HepG2 (cell line): ENCODE measurements at regions not wholly inside any gene's neighbourhood (a gene's known extent, or its start where the extent isn't known, plus 50 kb on each side); places are given as distances from the start of the nearest gene placed in this dataset.

Source experiments
- ATAC-seq: fragments of 200-7000 bp; cut with Tn5 transposase; 3 replicates; pipeline ENCODE4 v1.9.1; 2020; ENCODE audit warnings: mild to moderate bottlenecking, moderate library complexity
- BruUV-seq: library from RNA; stranded (reverse); fragments of 400-500 nt; replicated peaks from 2 replicates; lab custom pipeline; 2021; lab: Mats Ljungman, UMichigan
- CTCF ChIA-PET: fragments of 300-600 bp; formaldehyde crosslinking; extraction: SDS; loops from one replicate; lab custom pipeline; 2021; ENCODE audit warnings: low total read pairs, inconsistent platforms, low intra/inter-chr PET ratio; lab: Yijun Ruan, JAX
- POLR2A ChIA-PET: fragments of 350-600 bp; sonication (Branson Sonifier 250); formaldehyde crosslinking; loops from one replicate; lab custom pipeline; 2020; ENCODE audit warnings: antibody characterized with exemption, inconsistent platforms; lab: Yijun Ruan, JAX
- DNase-seq: peaks from one replicate; pipeline ENCODE4 v3.0.0-alpha.2; 2015; ENCODE audit warnings: low spot score
- FAIRE-seq: peaks from 3 replicates; lab custom pipeline; 2011; peaks lifted over from hg19 to GRCh38; lab: Jason Lieb, UNC
- H2AFZ ChIP-seq: one replicate; pipeline ENCODE4 v1.6.1; 2011; ENCODE audit warnings: low read length, inconsistent platforms
- H3K27ac ChIP-seq: fragments of 300-600 bp; 3 replicates; pipeline ENCODE4 v1.8.0; 2011; ENCODE audit warnings: mixed run types, mild to moderate bottlenecking, mixed read lengths, low read length, inconsistent platforms; ENCODE audit not compliant: insufficient read depth; ENCODE audit errors: extremely low read length
- H3K27me3 ChIP-seq, 2 experiments: fragments of 200-600 bp in 1 of 2; 2 replicates in 1 of 2; 3 replicates in 1 of 2; pipeline versions ENCODE4 v1.6.0 to v1.8.0; 2011; ENCODE audit warnings: low read length in 2 of 2, mild to moderate bottlenecking in 2 of 2, moderate library complexity in 2 of 2, inconsistent platforms in 1 of 2; ENCODE audit not compliant: insufficient read depth in 2 of 2, control insufficient read depth in 1 of 2
- H3K36me3 ChIP-seq, 2 experiments: fragments of 200-600 bp in 1 of 2; replicated peaks in 1 of 2; 2 replicates in 1 of 2; 3 replicates in 1 of 2; pipeline versions ENCODE4 v1.5.1 to v1.8.0; 2011; ENCODE audit warnings: low read length in 2 of 2, inconsistent platforms in 1 of 2; ENCODE audit not compliant: insufficient read depth in 2 of 2, control insufficient read depth in 1 of 2
- H3K4me1 ChIP-seq: 2 replicates; pipeline ENCODE4 v1.5.1; 2012; ENCODE audit warnings: low read length, inconsistent platforms; ENCODE audit not compliant: insufficient read depth
- H3K4me2 ChIP-seq: 2 replicates; pipeline ENCODE4 v1.6.0; 2011; ENCODE audit warnings: low read depth, low read length, inconsistent platforms
- H3K4me3 ChIP-seq, 3 experiments: fragments of 200-600 bp in 1 of 3; sonication (generic), shearing (Covaris generic) in 1 of 3; replicated peaks in 1 of 3; 2 replicates each; pipeline ENCODE4 v1.5.1; 2011 to 2016; ENCODE audit warnings: low read length in 3 of 3, inconsistent platforms in 2 of 3, low read depth in 2 of 3, mild to moderate bottlenecking in 2 of 3, control low read depth in 1 of 3, mixed read lengths in 1 of 3; ENCODE audit not compliant: insufficient read depth in 1 of 3
- H3K79me2 ChIP-seq: one replicate; pipeline ENCODE4 v1.6.1; 2011; ENCODE audit warnings: low read length, inconsistent platforms; ENCODE audit not compliant: insufficient read depth
- H3K9ac ChIP-seq: 2 replicates; pipeline ENCODE4 v1.6.0; 2011; ENCODE audit warnings: mild to moderate bottlenecking, low read depth, low read length, inconsistent platforms; ENCODE audit not compliant: insufficient read depth
- H3K9me3 ChIP-seq: 2 replicates; pipeline ENCODE4 v1.5.1; 2012; ENCODE audit warnings: mild to moderate bottlenecking, low read length
- H4K20me1 ChIP-seq: 2 replicates; pipeline ENCODE4 v1.6.0; 2011; ENCODE audit warnings: inconsistent platforms, mild to moderate bottlenecking, low read length, moderate library complexity; ENCODE audit not compliant: insufficient read depth
- E2F5 ChIP-seq: sonication (generic); formaldehyde crosslinking; conservative IDR thresholded peaks from 2 replicates; pipeline ENCODE4 v1.4.0; 2020; ENCODE audit warnings: missing genetic modification reagents
- KAT7 ChIP-seq: IDR thresholded peaks from 2 replicates; pipeline ENCODE4 v1.6.1; 2018; ENCODE audit warnings: borderline replicate concordance, missing compliant biosample characterization
- MZF1 ChIP-seq: sonication (generic); formaldehyde crosslinking; IDR thresholded peaks from 2 replicates; pipeline ENCODE4 v1.8.1; 2023; ENCODE audit warnings: mild to moderate bottlenecking, missing genetic modification reagents, borderline replicate concordance
- PAWR ChIP-seq: sonication (generic); formaldehyde crosslinking; IDR thresholded peaks from 2 replicates; pipeline ENCODE4 v1.4.0; 2020; ENCODE audit warnings: missing genetic modification reagents, mild to moderate bottlenecking, borderline replicate concordance
- RARA ChIP-seq: IDR thresholded peaks from 2 replicates; pipeline ENCODE4 v1.6.1; 2016; ENCODE audit warnings: missing genetic modification reagents, missing compliant biosample characterization
- RNF219 ChIP-seq: sonication (generic); formaldehyde crosslinking; IDR thresholded peaks from 2 replicates; pipeline ENCODE4 v1.5.0; 2020; ENCODE audit warnings: mild to moderate bottlenecking, missing genetic modification reagents
- SP1 ChIP-seq, 2 experiments: fragments of 450-650 bp in 1 of 2; sonication (generic) in 1 of 2; formaldehyde crosslinking in 1 of 2; IDR thresholded peaks; 2 replicates each; pipeline versions ENCODE4 v1.4.0 to v1.6.1; 2016 to 2020; ENCODE audit warnings: missing genetic modification reagents in 1 of 2
- ZNF17 ChIP-seq: sonication (generic); formaldehyde crosslinking; IDR thresholded peaks from 2 replicates; pipeline ENCODE4 v1.5.0; 2020; ENCODE audit warnings: mild to moderate bottlenecking, missing genetic modification reagents
- ZNF597 ChIP-seq: sonication (generic); formaldehyde crosslinking; IDR thresholded peaks from 2 replicates; pipeline ENCODE4 v1.5.0; 2020; ENCODE audit warnings: missing genetic modification reagents
- ZNF609 ChIP-seq: sonication (generic); formaldehyde crosslinking; IDR thresholded peaks from 2 replicates; pipeline ENCODE4 v1.4.0; 2020; ENCODE audit warnings: mild to moderate bottlenecking, missing genetic modification reagents, borderline replicate concordance
- WGBS: methylation state at CpG from one replicate; pipeline ENCODE4 v1.1.6; 2017; ENCODE audit warnings: low lambda C conversion rate; 5-methylcytosine and 5-hydroxymethylcytosine counted together
- in situ Hi-C: cut with HindIII; loops from 2 replicates; pipeline ENCODE4 v1.10.0; 2017; ENCODE audit warnings: low pct_unique_long_range_greater_than_20kb; ENCODE audit not compliant: extremely low pct_ligation_motif_present
- intact Hi-C: fragments of 100-400 bp; cut with micrococcal nuclease; formaldehyde crosslinking; loops from one replicate; pipeline ENCODE4 v1.10.0; 2022; ENCODE audit not compliant: unreplicated experiment

- H3K27me3 ChIP-seq: peaks cover 9 to 87% of the 10 kb centered on the region in 2 experiments
- TF ChIP-seq ZNF609 (CRISPR knock-in tag) (no peak), ZNF597 (CRISPR knock-in tag) (no peak), E2F5 (CRISPR knock-in tag) (no peak), RNF219 (CRISPR knock-in tag) (no peak), ZNF17 (CRISPR knock-in tag) (no peak), KAT7 (CRISPR knock-in tag) (no peak), PAWR (CRISPR knock-in tag) (no peak), MZF1 (no peak), SP1 (IDR thresholded peaks at IDR 0.05) (no peak), SP1 (CRISPR knock-in tag; IDR thresholded peaks at IDR 0.05) (no peak), RARA (CRISPR knock-in tag) (no peak)
- no peak overlapping the region for H2AFZ ChIP-seq
- H3K79me2 ChIP-seq: no peaks in the 10 kb centered on the region
- in situ Hi-C loops (no loop called here), intact Hi-C loops (no loop called here)
- no peak overlapping the region for H3K9ac ChIP-seq
- H3K36me3 ChIP-seq: no peaks in the 10 kb centered on the region
- 1% methylated on average over 4 of the region's 4 CpGs for WGBS
- H3K4me3 ChIP-seq: no peak overlapping the region
- H3K27ac ChIP-seq: no peak overlapping the region
- POLR2A ChIA-PET: no interaction called here
- FAIRE-seq (no peak), ATAC-seq (no peak), DNase-seq (no peak)
- no TSS peak for BruUV-seq
- CTCF ChIA-PET: no interaction called here
- H4K20me1 ChIP-seq: no peaks in the 10 kb centered on the region
- no peak overlapping the region for H3K4me2 ChIP-seq
- H3K9me3 ChIP-seq: no peaks in the 10 kb centered on the region
- no peaks in the 10 kb centered on the region for H3K4me1 ChIP-seq
These were observed 52.5 kb upstream of the DMRTB1 start for GRCh38 chr1:53406551-53407235.
